ENCODE measurements at regions not wholly inside any gene's neighbourhood (a gene's known extent, or its start where the extent isn't known, plus 50 kb on each side); places are given as distances from the start of the nearest gene placed in this dataset.
"Not testable (repeated sequence)": the region's sequence is repeated elsewhere in the genome, so short reads cannot be mapped to it uniquely, and the experiment has no call there.

- not testable (repeated sequence) for TF ChIP-seq YY1 (IDR thresholded peaks at IDR 0.05; ENCODE audit: insufficient read depth, insufficient read length); ZNF274 (IDR thresholded peaks at IDR 0.05; ENCODE audit: low read depth, low read length)
Observed at GRCh38 chr9:82490821-82491220, 502.2 kb downstream of the SPATA31D1 start.
